Astrocyte of the spinal cord (primary cell): ENCODE measurements at regions not wholly inside any gene's neighbourhood (a gene's known extent, or its start where the extent isn't known, plus 50 kb on each side); places are given as distances from the start of the nearest gene placed in this dataset.

Experiments used
- DNase-seq: peaks from one replicate; pipeline ENCODE4 v3.0.0; 2011; ENCODE audit warnings: low read depth, low spot score
- H3K4me3 ChIP-seq: 2 replicates; pipeline ENCODE4 v1.5.1; 2011; ENCODE audit warnings: low read depth, mild to moderate bottlenecking, low read length, moderate library complexity
- CTCF ChIP-seq: IDR thresholded peaks from 2 replicates; pipeline ENCODE4 v1.5.1; 2012; ENCODE audit warnings: low read depth, mild to moderate bottlenecking, low read length, inconsistent platforms
- in situ Hi-C: cut with HindIII; loops from 2 replicates; pipeline ENCODE4 v1.10.0; 2017; ENCODE audit warnings: low sequenced_read_pairs

- in situ Hi-C loops = no loop called here
- DNase-seq = peak; percentile 75
- no peak for TF ChIP-seq CTCF
- H3K4me3 ChIP-seq = no peak overlapping the region
These were observed 1517.5 kb upstream of the ZEB2 start for GRCh38 chr2:146037334-146037870.

- DNase-seq = no peak
- no peak overlapping the region for H3K4me3 ChIP-seq
- no peak for TF ChIP-seq CTCF
- in situ Hi-C loops = no loop called here
These were observed 1511.2 kb upstream of the ZEB2 start for GRCh38 chr2:146031158-146031557.

GRCh38 chr2:146027156-146027555, 1507.2 kb upstream of the ZEB2 start:
- in situ Hi-C loops = no loop called here
- no peak for TF ChIP-seq CTCF
- no peak overlapping the region for H3K4me3 ChIP-seq
- no peak for DNase-seq

- no peak for TF ChIP-seq CTCF
These were observed 1505.6 kb upstream of the ZEB2 start for GRCh38 chr2:146025519-146025918.

GRCh38 chr2:146024212-146024743, 1504.4 kb upstream of the ZEB2 start:
- TF ChIP-seq CTCF = no peak
- no peak for DNase-seq
- no peak overlapping the region for H3K4me3 ChIP-seq
- in situ Hi-C loops = no loop called here

More at GRCh38 chr2:146025519-146025918, 1505.6 kb upstream of the ZEB2 start:
- no peak for DNase-seq
- H3K4me3 ChIP-seq = no peak overlapping the region
- in situ Hi-C loops = no loop called here

- peak; percentile 83 for DNase-seq
- no peak for TF ChIP-seq CTCF
- in situ Hi-C loops = no loop called here
These were observed 1484.5 kb upstream of the ZEB2 start for GRCh38 chr2:146004462-146004861.

More at GRCh38 chr2:146004462-146004861, 1484.5 kb upstream of the ZEB2 start:
- H3K4me3 ChIP-seq = no peak overlapping the region
